Caco-2 (cell line): ENCODE measurements at regions not wholly inside any gene's neighbourhood (a gene's known extent, or its start where the extent isn't known, plus 50 kb on each side); places are given as distances from the start of the nearest gene placed in this dataset.
"Not testable (repeated sequence)": the region's sequence is repeated elsewhere in the genome, so short reads cannot be mapped to it uniquely, and the experiment has no call there.

Experiments
- BruUV-seq: library from RNA; stranded (reverse); fragments of 400-500 nt; replicated peaks from 2 replicates; lab custom pipeline; 2021; lab: Mats Ljungman, UMichigan
- CTCF ChIA-PET: fragments of 300-600 bp; sonication (Branson Sonifier 250); formaldehyde crosslinking; loops from one replicate; lab custom pipeline; 2022; ENCODE audit warnings: antibody characterized with exemption; lab: Charles Lee
- POLR2A ChIA-PET: fragments of 300-600 bp; sonication (Branson Sonifier 250); formaldehyde crosslinking; loops from one replicate; lab custom pipeline; 2022; ENCODE audit warnings: antibody characterized with exemption; lab: Charles Lee
- DNase-seq, 2 experiments: peaks; one replicate each; pipeline versions ENCODE4 v3.0.0 to v3.0.0-alpha.2; 2020 to 2022
- H3K27me3 ChIP-seq: replicated peaks from 2 replicates; pipeline ENCODE4 v1.6.0; 2011; ENCODE audit warnings: low read length; ENCODE audit not compliant: control insufficient read depth, insufficient read depth
- H3K36me3 ChIP-seq: 2 replicates; pipeline ENCODE4 v1.5.1; 2011; ENCODE audit warnings: low read length; ENCODE audit not compliant: control insufficient read depth, insufficient read depth
- H3K4me1 ChIP-seq: fragments of 250-450 bp; sonication (Bioruptor Pico); 2 replicates; pipeline ENCODE4 v1.5.1; 2020; ENCODE audit warnings: mild to moderate bottlenecking
- H3K4me3 ChIP-seq: 2 replicates; pipeline ENCODE4 v1.5.1; 2011; ENCODE audit warnings: low read depth, mild to moderate bottlenecking, control low read depth, low read length
- H3K9me3 ChIP-seq: fragments of 250-450 bp; sonication (Bioruptor Pico); 2 replicates; pipeline ENCODE4 v1.5.1; 2020; ENCODE audit warnings: mild to moderate bottlenecking, moderate library complexity
- H3K27ac Mint-ChIP-seq: one replicate; pipeline ENCODE4 v1.8.0; 2022; ENCODE audit warnings: mixed read lengths; ENCODE audit not compliant: unreplicated experiment
- H3K27me3 Mint-ChIP-seq: one replicate; pipeline ENCODE4 v1.8.0; 2022; ENCODE audit warnings: mixed read lengths; ENCODE audit not compliant: insufficient read depth, unreplicated experiment
- H3K36me3 Mint-ChIP-seq: one replicate; pipeline ENCODE4 v1.8.0; 2022; ENCODE audit warnings: mild to moderate bottlenecking, mixed read lengths; ENCODE audit not compliant: insufficient read depth, unreplicated experiment
- H3K4me1 Mint-ChIP-seq: one replicate; pipeline ENCODE4 v1.8.0; 2022; ENCODE audit warnings: low read depth, mixed read lengths; ENCODE audit not compliant: unreplicated experiment
- H3K4me3 Mint-ChIP-seq: one replicate; pipeline ENCODE4 v1.8.0; 2022; ENCODE audit warnings: mild to moderate bottlenecking, moderate library complexity, mixed read lengths; ENCODE audit not compliant: unreplicated experiment
- H3K9me3 Mint-ChIP-seq: one replicate; pipeline ENCODE4 v1.8.0; 2022; ENCODE audit warnings: mixed read lengths; ENCODE audit not compliant: unreplicated experiment
- intact Hi-C: fragments of 100-400 bp; cut with micrococcal nuclease; formaldehyde crosslinking; loops from one replicate; pipeline ENCODE4 v1.10.0; 2022; ENCODE audit not compliant: unreplicated experiment
- TF ChIP-seq, protein P1 (sequence below), 2 experiments: fragments of 200-600 bp in 1 of 2; IDR thresholded peaks; 1 replicate in 1 of 2; 2 replicates in 1 of 2; pipeline versions ENCODE4 v1.5.1 to v1.8.0; 2011 to 2022; ENCODE audit warnings: antibody characterized with exemption in 1 of 2, control low read depth in 1 of 2, inconsistent platforms in 1 of 2, low read depth in 1 of 2, low read length in 1 of 2, mild to moderate bottlenecking in 1 of 2, moderate library complexity in 1 of 2; ENCODE audit not compliant: insufficient read depth in 1 of 2, severe bottlenecking in 1 of 2, unreplicated experiment in 1 of 2

DNA sequence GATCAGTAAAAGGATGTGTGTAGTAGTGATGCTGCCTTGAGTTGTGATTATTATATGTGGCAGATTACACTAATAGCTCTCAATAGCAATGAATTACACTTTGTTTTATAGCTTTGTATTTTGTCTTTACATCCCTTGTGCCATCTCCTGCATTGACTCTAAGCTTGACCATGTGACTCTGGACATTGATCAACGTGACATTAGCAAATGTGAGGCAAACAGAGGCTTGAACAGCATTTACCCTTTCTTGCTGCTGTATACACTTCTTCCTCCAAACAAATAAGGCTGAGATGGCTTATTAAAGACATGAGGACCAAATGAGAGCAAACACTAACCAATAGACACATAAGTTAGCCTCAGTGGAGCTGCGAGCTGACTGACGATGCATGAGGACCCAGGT lies 63.5 kb downstream of the MAD2L1 start:
- no peak for DNase-seq
- Histone ChIP-seq H3K27me3 (no peaks in the 10 kb centered on the region), H3K9me3 (no peaks in the 10 kb centered on the region), H3K4me3 (no peak overlapping the region), H3K36me3 (no peaks in the 10 kb centered on the region), H3K4me1 (no peaks in the 10 kb centered on the region)
- Mint-ChIP-seq H3K27me3 (peaks cover 2% of the 10 kb centered on the region), H3K36me3 (no peaks in the 10 kb centered on the region), H3K4me3 (no peak overlapping the region), H3K27ac (no peak overlapping the region), H3K9me3 (no peaks in the 10 kb centered on the region), H3K4me1 (peaks cover 8% of the 10 kb centered on the region)
- TF ChIP-seq, protein P1, sequence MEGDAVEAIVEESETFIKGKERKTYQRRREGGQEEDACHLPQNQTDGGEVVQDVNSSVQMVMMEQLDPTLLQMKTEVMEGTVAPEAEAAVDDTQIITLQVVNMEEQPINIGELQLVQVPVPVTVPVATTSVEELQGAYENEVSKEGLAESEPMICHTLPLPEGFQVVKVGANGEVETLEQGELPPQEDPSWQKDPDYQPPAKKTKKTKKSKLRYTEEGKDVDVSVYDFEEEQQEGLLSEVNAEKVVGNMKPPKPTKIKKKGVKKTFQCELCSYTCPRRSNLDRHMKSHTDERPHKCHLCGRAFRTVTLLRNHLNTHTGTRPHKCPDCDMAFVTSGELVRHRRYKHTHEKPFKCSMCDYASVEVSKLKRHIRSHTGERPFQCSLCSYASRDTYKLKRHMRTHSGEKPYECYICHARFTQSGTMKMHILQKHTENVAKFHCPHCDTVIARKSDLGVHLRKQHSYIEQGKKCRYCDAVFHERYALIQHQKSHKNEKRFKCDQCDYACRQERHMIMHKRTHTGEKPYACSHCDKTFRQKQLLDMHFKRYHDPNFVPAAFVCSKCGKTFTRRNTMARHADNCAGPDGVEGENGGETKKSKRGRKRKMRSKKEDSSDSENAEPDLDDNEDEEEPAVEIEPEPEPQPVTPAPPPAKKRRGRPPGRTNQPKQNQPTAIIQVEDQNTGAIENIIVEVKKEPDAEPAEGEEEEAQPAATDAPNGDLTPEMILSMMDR (IDR thresholded peaks at IDR 0.05; ENCODE audit: insufficient read depth in 1 of 2, low read depth in 1 of 2, low read length in 1 of 2, severe bottlenecking in 1 of 2, unreplicated experiment in 1 of 2), result no peak
- intact Hi-C loops, result no loop called here
- ChIA-PET POLR2A (no interaction called here), CTCF (no interaction called here)
- BruUV-seq, result no TSS peak

DNA sequence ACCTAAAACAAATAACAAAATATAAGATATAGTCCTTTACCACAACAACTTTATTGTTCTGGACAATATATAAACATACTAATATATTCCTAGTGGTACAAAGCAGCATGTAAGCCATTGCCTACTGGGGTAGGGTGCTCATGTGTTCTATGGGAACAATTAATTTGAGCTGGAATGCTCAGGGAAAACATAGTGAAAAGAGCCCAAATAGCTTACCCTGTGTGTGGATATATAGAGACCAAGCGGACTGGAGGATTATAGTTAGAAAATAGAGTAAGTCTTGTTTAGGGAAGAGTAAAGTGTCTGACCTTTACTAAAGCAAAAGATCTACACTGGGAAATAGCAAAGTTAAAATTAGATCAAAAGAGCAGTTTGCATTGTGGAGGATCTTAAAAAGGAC lies 64.8 kb downstream of the MAD2L1 start:
- Histone ChIP-seq H3K27me3 (no peaks in the 10 kb centered on the region), H3K4me3 (no peak overlapping the region), H3K4me1 (no peaks in the 10 kb centered on the region), H3K9me3 (no peaks in the 10 kb centered on the region), H3K36me3 (no peaks in the 10 kb centered on the region)
- POLR2A ChIA-PET, result no interaction called here
- no peaks in the 10 kb centered on the region for H3K9me3 Mint-ChIP-seq
- H3K27me3 Mint-ChIP-seq, result peaks cover 2% of the 10 kb centered on the region
- no peaks in the 10 kb centered on the region for H3K36me3 Mint-ChIP-seq
- no peak overlapping the region for H3K4me3 Mint-ChIP-seq
- H3K27ac Mint-ChIP-seq, result no peak overlapping the region
- DNase-seq, result no peak
- peaks cover 8% of the 10 kb centered on the region for H3K4me1 Mint-ChIP-seq
- intact Hi-C loops, result no loop called here
- BruUV-seq, result no TSS peak
- CTCF ChIA-PET, result no interaction called here
- TF ChIP-seq, protein P1 (IDR thresholded peaks at IDR 0.05; ENCODE audit: insufficient read depth in 1 of 2, low read depth in 1 of 2, low read length in 1 of 2, severe bottlenecking in 1 of 2, unreplicated experiment in 1 of 2), result no peak

DNA sequence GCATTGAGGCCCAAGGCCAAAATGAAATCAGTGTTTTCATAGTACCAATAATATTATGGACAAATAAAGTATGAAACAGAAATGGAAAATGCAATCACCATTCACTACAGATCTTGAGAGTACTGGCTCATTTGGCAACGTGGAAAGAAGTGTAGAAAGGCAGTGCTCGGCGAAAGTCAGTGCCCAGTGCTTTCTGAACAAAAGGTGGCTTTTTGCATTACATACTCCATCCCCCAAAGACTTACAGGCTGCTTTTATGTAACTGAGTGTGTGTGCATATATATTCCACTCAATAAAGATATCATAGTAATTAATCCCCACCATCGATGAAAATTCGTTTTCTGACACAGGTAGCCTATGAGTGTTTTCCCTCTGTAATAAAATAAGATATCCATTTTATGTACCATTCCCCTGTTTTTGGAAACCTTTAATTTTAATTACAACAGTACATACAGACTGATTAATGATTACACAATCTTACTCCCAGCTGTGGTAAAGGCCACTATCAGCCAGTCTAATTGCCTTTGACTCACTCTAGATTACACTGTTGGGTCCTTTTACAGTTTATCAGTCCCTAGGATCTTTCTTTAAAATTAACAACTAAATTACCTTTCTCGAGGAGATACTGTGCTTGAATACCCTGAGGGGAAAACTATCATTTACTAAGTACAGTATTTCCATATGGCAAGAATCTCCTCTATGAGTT lies 65.9 kb downstream of the MAD2L1 start:
- Histone ChIP-seq H3K9me3 (no peaks in the 10 kb centered on the region), H3K4me1 (no peaks in the 10 kb centered on the region), H3K4me3 (no peak overlapping the region), H3K36me3 (no peaks in the 10 kb centered on the region), H3K27me3 (no peaks in the 10 kb centered on the region)
- ChIA-PET CTCF (no interaction called here), POLR2A (no interaction called here)
- BruUV-seq, result no TSS peak
- peaks cover 2% of the 10 kb centered on the region for H3K27me3 Mint-ChIP-seq
- peaks cover 8% of the 10 kb centered on the region for H3K4me1 Mint-ChIP-seq
- TF ChIP-seq, protein P1 (IDR thresholded peaks at IDR 0.05; ENCODE audit: insufficient read depth in 1 of 2, low read depth in 1 of 2, low read length in 1 of 2, severe bottlenecking in 1 of 2, unreplicated experiment in 1 of 2), result no peak
- intact Hi-C loops, result no loop called here
- no peaks in the 10 kb centered on the region for H3K9me3 Mint-ChIP-seq
- H3K27ac Mint-ChIP-seq, result no peak overlapping the region
- no peaks in the 10 kb centered on the region for H3K36me3 Mint-ChIP-seq
- no peak overlapping the region for H3K4me3 Mint-ChIP-seq
- DNase-seq, result no peak

DNA sequence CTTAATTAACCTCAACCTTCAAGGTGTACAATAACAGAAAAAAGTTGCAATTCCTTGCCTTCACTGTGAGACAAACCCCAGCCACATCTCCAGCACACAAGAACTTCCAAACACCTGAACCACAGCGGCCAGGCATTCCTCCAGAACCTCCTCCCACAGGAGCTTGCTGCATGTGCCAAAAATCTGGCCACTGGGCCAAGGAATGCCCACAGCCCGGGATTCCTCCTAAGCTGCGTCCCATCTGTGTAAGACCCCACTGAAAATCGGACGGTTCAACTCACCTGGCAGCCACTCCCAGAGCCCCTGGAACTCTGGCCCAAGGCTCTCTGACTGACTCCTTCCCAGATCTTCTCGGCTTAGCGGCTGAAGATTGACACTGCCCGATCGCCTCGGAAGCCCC lies 70.6 kb downstream of the MAD2L1 start:
- intact Hi-C loops, result not testable (repeated sequence)

More for the DNA sequence above, 70.6 kb downstream of the MAD2L1 start:
- H3K27me3 Mint-ChIP-seq, POLR2A ChIA-PET, H3K9me3 Mint-ChIP-seq, H3K4me1 ChIP-seq, H3K27me3 ChIP-seq, H3K36me3 Mint-ChIP-seq, BruUV-seq, H3K4me1 Mint-ChIP-seq, H3K4me3 Mint-ChIP-seq, H3K36me3 ChIP-seq, H3K9me3 ChIP-seq, CTCF ChIA-PET, DNase-seq, H3K27ac Mint-ChIP-seq, H3K4me3 ChIP-seq: not testable (repeated sequence)
